ENCODE measurements at regions not wholly inside any gene's neighbourhood (a gene's known extent, or its start where the extent isn't known, plus 50 kb on each side); places are given as distances from the start of the nearest gene placed in this dataset.
A peak's percentile ranks its signal among the peaks of the same experiment; 100 is the strongest.

DNA sequence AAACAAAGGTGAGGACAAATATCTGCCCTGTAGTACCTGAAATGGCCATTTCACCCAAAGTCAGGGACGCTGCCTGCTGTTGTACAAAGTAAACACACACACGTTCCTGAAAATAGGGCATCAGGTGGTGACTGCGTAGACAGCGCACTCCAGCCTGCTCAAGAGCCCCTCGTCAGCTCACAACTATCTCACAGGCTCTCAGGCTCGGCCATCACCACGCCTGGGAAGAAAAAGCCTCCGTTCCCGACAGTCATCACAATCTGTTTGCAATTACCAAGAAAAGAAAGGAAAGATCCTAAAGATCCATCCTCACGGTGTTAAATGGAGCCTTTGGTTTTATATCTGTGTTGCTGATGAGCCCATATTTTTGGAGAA is 230.2 kb downstream of the ZNF516 start:
- H3K4me3 ChIP-seq (replicated peaks in 1 of 3; ENCODE audit: low read depth in 2 of 3, low read length in 3 of 3) = no peak overlapping the region
- intact Hi-C loops (cut with micrococcal nuclease) = no loop called here
- H3K27me3 ChIP-seq (ENCODE audit: control insufficient read depth in 2 of 2, insufficient read depth in 2 of 2, low read length in 2 of 2) = no peaks in the 10 kb centered on the region
- no peak overlapping the region for H3K27ac ChIP-seq (ENCODE audit: low read depth in 1 of 2, low read length in 2 of 2)
- DNase-seq = no peak
- Mint-ChIP-seq H3K4me1 (peaks cover 17% of the 10 kb centered on the region), H3K36me3 (no peaks in the 10 kb centered on the region), H3K4me3 (no peak overlapping the region), H3K9me3 (peaks cover 0 to 12% (median 5%) of the 10 kb centered on the region in 7 donors), H3K27me3 (ENCODE audit: low read depth in 3 of 3) (peaks cover 0 to 4% (median 2%) of the 10 kb centered on the region in 3 donors), H3K27ac (no peak overlapping the region)
- TF ChIP-seq, protein P1, sequence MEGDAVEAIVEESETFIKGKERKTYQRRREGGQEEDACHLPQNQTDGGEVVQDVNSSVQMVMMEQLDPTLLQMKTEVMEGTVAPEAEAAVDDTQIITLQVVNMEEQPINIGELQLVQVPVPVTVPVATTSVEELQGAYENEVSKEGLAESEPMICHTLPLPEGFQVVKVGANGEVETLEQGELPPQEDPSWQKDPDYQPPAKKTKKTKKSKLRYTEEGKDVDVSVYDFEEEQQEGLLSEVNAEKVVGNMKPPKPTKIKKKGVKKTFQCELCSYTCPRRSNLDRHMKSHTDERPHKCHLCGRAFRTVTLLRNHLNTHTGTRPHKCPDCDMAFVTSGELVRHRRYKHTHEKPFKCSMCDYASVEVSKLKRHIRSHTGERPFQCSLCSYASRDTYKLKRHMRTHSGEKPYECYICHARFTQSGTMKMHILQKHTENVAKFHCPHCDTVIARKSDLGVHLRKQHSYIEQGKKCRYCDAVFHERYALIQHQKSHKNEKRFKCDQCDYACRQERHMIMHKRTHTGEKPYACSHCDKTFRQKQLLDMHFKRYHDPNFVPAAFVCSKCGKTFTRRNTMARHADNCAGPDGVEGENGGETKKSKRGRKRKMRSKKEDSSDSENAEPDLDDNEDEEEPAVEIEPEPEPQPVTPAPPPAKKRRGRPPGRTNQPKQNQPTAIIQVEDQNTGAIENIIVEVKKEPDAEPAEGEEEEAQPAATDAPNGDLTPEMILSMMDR (IDR thresholded peaks at IDR 0.05) = no peak
- H3K9ac ChIP-seq (ENCODE audit: insufficient read depth, low read length, poor library complexity, severe bottlenecking) = no peak overlapping the region
- no peaks in the 10 kb centered on the region for H4K20me1 ChIP-seq (ENCODE audit: insufficient read depth, low read length)
- 86% methylated on average over 4 of the region's 10 CpGs for WGBS (ENCODE audit: insufficient coverage)
- H3K4me1 ChIP-seq (ENCODE audit: control insufficient read depth in 1 of 2, insufficient read depth in 2 of 2, low read length in 2 of 2) = peaks cover 10 to 12% of the 10 kb centered on the region in 2 donors
- no peak overlapping the region for H2AFZ ChIP-seq (ENCODE audit: insufficient read depth, low read depth, low read length, poor library complexity, severe bottlenecking)
- H3K79me2 ChIP-seq (ENCODE audit: insufficient read depth, low read length) = no peaks in the 10 kb centered on the region
- no peak overlapping the region for H3K4me2 ChIP-seq (replicated peaks; ENCODE audit: extremely low read depth, low read length, poor library complexity, severe bottlenecking)
- H3K9me3 ChIP-seq (replicated peaks in 1 of 2; ENCODE audit: control insufficient read depth in 1 of 2, insufficient read depth in 1 of 2, low read length in 2 of 2) = peaks cover 0 to 11% of the 10 kb centered on the region in 2 donors
- H3K36me3 ChIP-seq (replicated peaks in 1 of 2; ENCODE audit: control insufficient read depth in 1 of 2, insufficient read depth in 2 of 2, low read length in 2 of 2) = no peaks in the 10 kb centered on the region

DNA sequence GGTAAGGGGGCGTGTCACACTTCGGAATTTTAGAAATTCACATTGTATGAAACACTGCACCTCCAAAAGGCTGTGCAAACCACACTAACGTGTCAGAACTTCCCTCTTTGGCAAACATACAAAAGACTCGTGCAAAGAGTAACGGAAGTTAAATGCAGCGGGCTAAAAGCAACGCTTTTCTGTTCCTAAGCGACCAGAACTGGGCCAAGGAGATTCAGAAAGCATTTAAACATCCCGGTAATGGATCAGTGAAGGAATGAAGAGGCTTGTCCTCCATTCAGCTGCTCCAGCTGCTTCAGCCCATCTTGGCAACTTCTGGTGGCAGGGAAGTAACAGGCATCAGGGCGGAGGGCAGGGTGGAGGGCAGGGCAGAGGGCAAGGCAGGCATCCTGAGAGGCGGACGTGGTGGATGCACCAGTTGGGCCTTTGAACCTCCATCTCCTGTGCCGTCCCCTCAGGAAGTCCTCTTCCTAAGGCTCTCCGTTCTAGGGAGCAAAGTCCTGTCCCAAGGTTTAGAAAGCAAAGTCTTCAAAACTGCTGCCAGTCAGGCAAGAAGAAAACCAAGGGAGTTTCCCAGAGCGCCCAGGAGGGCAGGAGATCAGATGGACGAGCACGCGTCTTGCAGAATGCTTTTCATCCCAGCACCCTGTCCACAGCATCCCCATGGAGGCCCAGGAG is 230.7 kb downstream of the ZNF516 start:
- Histone ChIP-seq H3K9me3 (replicated peaks in 1 of 2; ENCODE audit: control insufficient read depth in 1 of 2, insufficient read depth in 1 of 2, low read length in 2 of 2) (peaks cover 0 to 11% of the 10 kb centered on the region in 2 donors), H4K20me1 (ENCODE audit: insufficient read depth, low read length) (no peaks in the 10 kb centered on the region), H2AFZ (ENCODE audit: insufficient read depth, low read depth, low read length, poor library complexity, severe bottlenecking) (peak overlapping the region; percentile 13), H3K27me3 (ENCODE audit: control insufficient read depth in 2 of 2, insufficient read depth in 2 of 2, low read length in 2 of 2) (no peaks in the 10 kb centered on the region), H3K9ac (ENCODE audit: insufficient read depth, low read length, poor library complexity, severe bottlenecking) (no peak overlapping the region), H3K4me2 (replicated peaks; ENCODE audit: extremely low read depth, low read length, poor library complexity, severe bottlenecking) (peak overlapping the region; percentile 30), H3K27ac (ENCODE audit: low read depth in 1 of 2, low read length in 2 of 2) (no peak overlapping the region), H3K79me2 (ENCODE audit: insufficient read depth, low read length) (no peaks in the 10 kb centered on the region), H3K36me3 (replicated peaks in 1 of 2; ENCODE audit: control insufficient read depth in 1 of 2, insufficient read depth in 2 of 2, low read length in 2 of 2) (no peaks in the 10 kb centered on the region), H3K4me1 (ENCODE audit: control insufficient read depth in 1 of 2, insufficient read depth in 2 of 2, low read length in 2 of 2) (peaks cover 10 to 12% of the 10 kb centered on the region in 2 donors), H3K4me3 (replicated peaks in 1 of 3; ENCODE audit: low read depth in 2 of 3, low read length in 3 of 3) (no peak overlapping the region)
- TF ChIP-seq, protein P1 (IDR thresholded peaks at IDR 0.05) = no peak
- Mint-ChIP-seq H3K9me3 (peaks cover 0 to 10% (median 5%) of the 10 kb centered on the region in 7 donors), H3K36me3 (no peaks in the 10 kb centered on the region), H3K27ac (no peak overlapping the region), H3K4me3 (peak overlapping the region; percentile 26 to 27), H3K4me1 (peaks cover 17% of the 10 kb centered on the region), H3K27me3 (ENCODE audit: low read depth in 3 of 3) (peaks cover 1 to 4% (median 2%) of the 10 kb centered on the region in 3 donors)
- DNase-seq = no peak
- intact Hi-C loops (cut with micrococcal nuclease) = no loop called here
- WGBS (ENCODE audit: insufficient coverage) = 60% methylated on average over 13 of the region's 18 CpGs
